ENCODE measurements at regions not wholly inside any gene's neighbourhood (a gene's known extent, or its start where the extent isn't known, plus 50 kb on each side); places are given as distances from the start of the nearest gene placed in this dataset.

GRCh38 chr6:126548300-126548699 is 208.4 kb downstream of the CENPW start:
- Histone ChIP-seq H4K5ac (ENCODE audit: insufficient read length, low read depth, low read length) (no peak overlapping the region), H4K8ac (replicated peaks; ENCODE audit: insufficient read length, low read depth, low read length) (no peak overlapping the region), H2BK120ac (ENCODE audit: low read depth, low read length, poor library complexity, severe bottlenecking) (no peak overlapping the region), H3K79me2 (ENCODE audit: insufficient read depth, low read length) (no peaks in the 10 kb centered on the region), H3K23me2 (ENCODE audit: insufficient read length, low read depth, low read length, poor library complexity, severe bottlenecking) (no peaks in the 10 kb centered on the region), H2BK15ac (ENCODE audit: low read depth, low read length) (no peak overlapping the region), H2AK5ac (ENCODE audit: insufficient read length, low read length) (no peak overlapping the region), H2BK5ac (ENCODE audit: insufficient read length, low read length) (no peak overlapping the region), H3K9ac (ENCODE audit: extremely low read depth, insufficient read length, low read length) (no peak overlapping the region), H3K4ac (ENCODE audit: low read depth, low read length) (no peak overlapping the region), H3K4me1 (ENCODE audit: insufficient read depth, low read length) (no peaks in the 10 kb centered on the region; the same call in 1 of the 2 replicates), H3K23ac (ENCODE audit: insufficient read length, low read depth, low read length) (no peak overlapping the region), H3K27me3 (ENCODE audit: insufficient read depth, low read length) (no peaks in the 10 kb centered on the region), H3K18ac (ENCODE audit: insufficient read length, low read depth, low read length) (no peak overlapping the region), H2BK20ac (ENCODE audit: low read depth, low read length, poor library complexity, severe bottlenecking) (no peak overlapping the region), H3T11ph (ENCODE audit: low read length) (no peak overlapping the region), H4K20me1 (ENCODE audit: control insufficient read depth, insufficient read depth, insufficient read length) (no peaks in the 10 kb centered on the region), H3K14ac (ENCODE audit: insufficient read depth, low read length) (no peak overlapping the region), H3K4me2 (ENCODE audit: insufficient read depth, insufficient read length, low read length) (no peak overlapping the region), H2BK12ac (ENCODE audit: insufficient read length, low read depth, low read length) (no peak overlapping the region), H3K56ac (ENCODE audit: insufficient read length, low read depth, low read length) (no peak overlapping the region), H3K79me1 (ENCODE audit: insufficient read depth, low read depth, low read length, poor library complexity, severe bottlenecking) (no peaks in the 10 kb centered on the region), H2AFZ (ENCODE audit: low read length) (no peak overlapping the region), H4K91ac (ENCODE audit: insufficient read length, low read depth, low read length) (no peak overlapping the region), H3K27ac (ENCODE audit: insufficient read length, low read depth, low read length) (no peak overlapping the region), H3K9me3 (ENCODE audit: control insufficient read depth, low read depth, low read length) (no peaks in the 10 kb centered on the region)
- Mint-ChIP-seq H3K27me3 (ENCODE audit: low read depth) (no peaks in the 10 kb centered on the region), H3K36me3 (ENCODE audit: insufficient read depth in 1 of 3, low read depth in 3 of 3) (peaks cover 0 to 18% (median 2%) of the 10 kb centered on the region in 3 experiments; a peak in 5 of 7 replicates), H3K4me3 (no peak overlapping the region), H3K9me3 (peaks cover 11 to 19% of the 10 kb centered on the region in 2 experiments), H3K27ac (no peak overlapping the region), H3K4me1 (peaks cover 5 to 19% of the 10 kb centered on the region in 2 experiments; a peak in 3 of 4 replicates)
- no peak for DNase-seq
- no CpG with 5 or more reads among the region's 2 CpGs for whole genome bisulfite sequencing (ENCODE audit: extremely low coverage, insufficient read length, low lambda C conversion rate)
- TF ChIP-seq CTCF (conservative IDR thresholded peaks at IDR 0.05) = no peak

All from H9 (cell line).